ENCODE measurements at regions not wholly inside any gene's neighbourhood (a gene's known extent, or its start where the extent isn't known, plus 50 kb on each side); places are given as distances from the start of the nearest gene placed in this dataset.

GRCh38 chr7:8841171-8841570, 407.8 kb downstream of the NXPH1 start:
- no peak for TF ChIP-seq NFIC (IDR thresholded peaks at IDR 0.05)
- TF ChIP-seq MAX (IDR thresholded peaks at IDR 0.05), result no peak
- TF ChIP-seq CEBPB (IDR thresholded peaks at IDR 0.05), result no peak
- TF ChIP-seq CREB1 (IDR thresholded peaks at IDR 0.05; ENCODE audit: low read depth), result no peak
- no peak for TF ChIP-seq FOXM1 (IDR thresholded peaks at IDR 0.05; ENCODE audit: borderline replicate concordance, low read depth)
- TF ChIP-seq EP300 (IDR thresholded peaks at IDR 0.05; ENCODE audit: borderline replicate concordance), result no peak
- TF ChIP-seq TCF12 (IDR thresholded peaks at IDR 0.05; ENCODE audit: low read depth), result no peak
- TF ChIP-seq RAD21 (IDR thresholded peaks at IDR 0.05; ENCODE audit: low read depth), result no peak
- no peak for TF ChIP-seq REST (IDR thresholded peaks at IDR 0.05; ENCODE audit: low read depth)
- TF ChIP-seq YY1 (IDR thresholded peaks at IDR 0.05; ENCODE audit: low read depth), result no peak
- TF ChIP-seq EGR1 (IDR thresholded peaks at IDR 0.05), result no peak
- TF ChIP-seq TAF1 (IDR thresholded peaks at IDR 0.05; ENCODE audit: low read depth), result no peak

Measured in Ishikawa (cell line).